ENCODE measurements at regions not wholly inside any gene's neighbourhood (a gene's known extent, or its start where the extent isn't known, plus 50 kb on each side); places are given as distances from the start of the nearest gene placed in this dataset.

GRCh38 chr2:220904015-220904414, 668.1 kb downstream of the EPHA4 start:
- TF ChIP-seq POLR2A (IDR thresholded peaks at IDR 0.05) (no peak), CTCF (IDR thresholded peaks at IDR 0.05) (no peak)

Measured in breast epithelium (tissue), 3 donors.